ENCODE measurements at regions not wholly inside any gene's neighbourhood (a gene's known extent, or its start where the extent isn't known, plus 50 kb on each side); places are given as distances from the start of the nearest gene placed in this dataset.
A peak's percentile ranks its signal among the peaks of the same experiment; 100 is the strongest.

GRCh38 chr4:175934506-175934905 lies 122.4 kb upstream of the GPM6A start:
- intact Hi-C loops (cut with DNase I, micrococcal nuclease), result no loop called here
- ATAC-seq, result no peak
- no peaks in the 10 kb centered on the region for H3K4me1 ChIP-seq (ENCODE audit: low read depth)
- no peaks in the 10 kb centered on the region for H3K36me3 ChIP-seq (ENCODE audit: low read depth)
- TF ChIP-seq, protein P1, sequence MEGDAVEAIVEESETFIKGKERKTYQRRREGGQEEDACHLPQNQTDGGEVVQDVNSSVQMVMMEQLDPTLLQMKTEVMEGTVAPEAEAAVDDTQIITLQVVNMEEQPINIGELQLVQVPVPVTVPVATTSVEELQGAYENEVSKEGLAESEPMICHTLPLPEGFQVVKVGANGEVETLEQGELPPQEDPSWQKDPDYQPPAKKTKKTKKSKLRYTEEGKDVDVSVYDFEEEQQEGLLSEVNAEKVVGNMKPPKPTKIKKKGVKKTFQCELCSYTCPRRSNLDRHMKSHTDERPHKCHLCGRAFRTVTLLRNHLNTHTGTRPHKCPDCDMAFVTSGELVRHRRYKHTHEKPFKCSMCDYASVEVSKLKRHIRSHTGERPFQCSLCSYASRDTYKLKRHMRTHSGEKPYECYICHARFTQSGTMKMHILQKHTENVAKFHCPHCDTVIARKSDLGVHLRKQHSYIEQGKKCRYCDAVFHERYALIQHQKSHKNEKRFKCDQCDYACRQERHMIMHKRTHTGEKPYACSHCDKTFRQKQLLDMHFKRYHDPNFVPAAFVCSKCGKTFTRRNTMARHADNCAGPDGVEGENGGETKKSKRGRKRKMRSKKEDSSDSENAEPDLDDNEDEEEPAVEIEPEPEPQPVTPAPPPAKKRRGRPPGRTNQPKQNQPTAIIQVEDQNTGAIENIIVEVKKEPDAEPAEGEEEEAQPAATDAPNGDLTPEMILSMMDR (IDR thresholded peaks at IDR 0.05), result no peak
- DNase-seq, result no peak
- H3K4me3 ChIP-seq, result no peak overlapping the region
- no peaks in the 10 kb centered on the region for H3K9me3 ChIP-seq

GRCh38 chr4:175935016-175935661 lies 123.1 kb upstream of the GPM6A start:
- intact Hi-C loops (cut with DNase I, micrococcal nuclease), result no loop called here
- no peak for ATAC-seq
- Histone ChIP-seq H3K36me3 (ENCODE audit: low read depth) (no peaks in the 10 kb centered on the region), H3K9me3 (no peaks in the 10 kb centered on the region), H3K4me1 (ENCODE audit: low read depth) (no peaks in the 10 kb centered on the region), H3K4me3 (no peak overlapping the region)
- TF ChIP-seq, protein P1 (IDR thresholded peaks at IDR 0.05), result no peak
- DNase-seq, result no peak

GRCh38 chr4:175944126-175944910 lies 121.3 kb upstream of the WDR17 start:
- ATAC-seq (no peak), DNase-seq (no peak)
- TF ChIP-seq, protein P1 (IDR thresholded peaks at IDR 0.05), result no peak
- Histone ChIP-seq H3K4me3 (no peak overlapping the region), H3K36me3 (ENCODE audit: low read depth) (no peaks in the 10 kb centered on the region), H3K9me3 (no peaks in the 10 kb centered on the region), H3K4me1 (ENCODE audit: low read depth) (no peaks in the 10 kb centered on the region)
- intact Hi-C loops (cut with DNase I, micrococcal nuclease), result no loop called here

GRCh38 chr4:175946472-175947116 lies 119.0 kb upstream of the WDR17 start:
- ATAC-seq, result no peak
- H3K4me1 ChIP-seq (ENCODE audit: low read depth), result no peaks in the 10 kb centered on the region
- no peaks in the 10 kb centered on the region for H3K9me3 ChIP-seq
- peak in 1 of 3 donors; percentile 20 for DNase-seq
- no peak overlapping the region for H3K4me3 ChIP-seq
- intact Hi-C loops (cut with DNase I, micrococcal nuclease), result no loop called here
- H3K36me3 ChIP-seq (ENCODE audit: low read depth), result no peaks in the 10 kb centered on the region
- TF ChIP-seq, protein P1 (IDR thresholded peaks at IDR 0.05), result no peak

DNA sequence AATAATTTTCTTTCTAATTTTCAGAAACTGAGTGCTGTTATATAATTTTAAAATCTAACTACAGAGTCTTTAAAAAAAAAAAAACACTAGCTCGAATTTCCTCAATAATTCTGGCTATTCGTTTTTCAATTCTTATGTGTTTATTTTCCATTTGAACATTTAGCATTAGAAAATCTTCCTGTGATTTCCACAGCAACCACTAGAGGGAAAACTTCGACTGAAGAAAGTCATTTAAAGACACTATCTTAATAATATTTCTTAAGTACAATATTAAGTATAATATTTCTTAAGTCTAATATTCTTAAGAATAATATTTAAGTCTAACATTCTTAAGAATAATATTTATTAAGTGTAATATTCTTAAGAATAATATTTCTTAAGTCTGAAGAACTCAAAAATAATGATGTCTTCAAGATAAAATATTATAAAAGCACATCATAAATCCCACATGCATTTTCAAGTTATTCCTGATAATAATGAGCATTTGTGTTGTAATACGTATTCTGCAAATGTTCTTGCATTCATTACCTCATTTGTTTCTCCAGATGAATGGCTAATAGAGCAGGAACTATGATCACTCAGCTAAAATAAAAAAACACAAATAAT lies 118.4 kb upstream of the WDR17 start:
- Histone ChIP-seq H3K36me3 (ENCODE audit: low read depth) (no peaks in the 10 kb centered on the region), H3K4me1 (ENCODE audit: low read depth) (no peaks in the 10 kb centered on the region), H3K4me3 (no peak overlapping the region), H3K9me3 (no peaks in the 10 kb centered on the region)
- ATAC-seq (no peak), DNase-seq (peak in 1 of 3 donors; percentile 27)
- TF ChIP-seq, protein P1 (IDR thresholded peaks at IDR 0.05), result no peak
- intact Hi-C loops (cut with DNase I, micrococcal nuclease), result no loop called here
